Type B pancreatic cell (in vitro differentiated cells): ENCODE measurements at regions not wholly inside any gene's neighbourhood (a gene's known extent, or its start where the extent isn't known, plus 50 kb on each side); places are given as distances from the start of the nearest gene placed in this dataset.
A peak's percentile ranks its signal among the peaks of the same experiment; 100 is the strongest.

Experiments
- DNase-seq: peaks from one replicate; pipeline ENCODE4 v3.0.0; 2021; ENCODE audit warnings: mixed read lengths; ENCODE audit not compliant: unreplicated experiment; ENCODE audit errors: extremely low spot score
- H3K27ac Mint-ChIP-seq: 2 replicates; pipeline ENCODE4 v1.8.0; 2021; ENCODE audit warnings: mild to moderate bottlenecking, mixed read lengths
- H3K27me3 Mint-ChIP-seq: 2 replicates; pipeline ENCODE4 v1.8.0; 2021; ENCODE audit warnings: mixed read lengths
- H3K36me3 Mint-ChIP-seq: 2 replicates; pipeline ENCODE4 v1.8.0; 2021; ENCODE audit warnings: mixed read lengths
- H3K4me1 Mint-ChIP-seq: one replicate; pipeline ENCODE4 v1.8.0; 2021; ENCODE audit warnings: mixed read lengths; ENCODE audit not compliant: unreplicated experiment
- H3K4me3 Mint-ChIP-seq: 2 replicates; pipeline ENCODE4 v1.8.0; 2021; ENCODE audit warnings: mild to moderate bottlenecking, mixed read lengths
- H3K9me3 Mint-ChIP-seq: 2 replicates; pipeline ENCODE4 v1.8.0; 2021; ENCODE audit warnings: mixed read lengths
- CTCF ChIP-seq: fragments of 200-600 bp; sonication (generic); conservative IDR thresholded peaks from 2 replicates; pipeline ENCODE4 v1.5.0; 2021; ENCODE audit warnings: antibody characterized with exemption, mild to moderate bottlenecking

GRCh38 chr9:78396087-78396486 lies 99.2 kb downstream of the PSAT1 start:
- peaks cover 11% of the 10 kb centered on the region for H3K27me3 Mint-ChIP-seq
- H3K4me1 Mint-ChIP-seq, result peaks cover 13% of the 10 kb centered on the region
- DNase-seq, result no peak
- H3K36me3 Mint-ChIP-seq, result peaks cover 4% of the 10 kb centered on the region
- H3K27ac Mint-ChIP-seq, result no peak overlapping the region
- peaks cover 14% of the 10 kb centered on the region for H3K9me3 Mint-ChIP-seq
- no peak for TF ChIP-seq CTCF
- H3K4me3 Mint-ChIP-seq, result no peak overlapping the region

- peaks cover 4% of the 10 kb centered on the region for H3K36me3 Mint-ChIP-seq
- TF ChIP-seq CTCF, result no peak
- H3K27me3 Mint-ChIP-seq, result peaks cover 11% of the 10 kb centered on the region
- H3K4me1 Mint-ChIP-seq, result peaks cover 13% of the 10 kb centered on the region
- H3K4me3 Mint-ChIP-seq, result peak overlapping the region; percentile 37
- H3K9me3 Mint-ChIP-seq, result peaks cover 14% of the 10 kb centered on the region
- DNase-seq, result no peak
- H3K27ac Mint-ChIP-seq, result no peak overlapping the region
These were observed 100.1 kb downstream of the PSAT1 start for GRCh38 chr9:78397045-78397444.

GRCh38 chr9:78397454-78397853 lies 100.5 kb downstream of the PSAT1 start:
- H3K4me3 Mint-ChIP-seq, result no peak overlapping the region
- no peak for TF ChIP-seq CTCF
- H3K9me3 Mint-ChIP-seq, result peaks cover 14% of the 10 kb centered on the region
- H3K27ac Mint-ChIP-seq, result no peak overlapping the region
- no peak for DNase-seq
- peaks cover 4% of the 10 kb centered on the region for H3K36me3 Mint-ChIP-seq
- H3K4me1 Mint-ChIP-seq, result peaks cover 13% of the 10 kb centered on the region
- peaks cover 11% of the 10 kb centered on the region for H3K27me3 Mint-ChIP-seq

- Mint-ChIP-seq H3K9me3 (peaks cover 10% of the 10 kb centered on the region), H3K27me3 (peaks cover 11% of the 10 kb centered on the region), H3K36me3 (peaks cover 2% of the 10 kb centered on the region), H3K4me3 (no peak overlapping the region), H3K27ac (no peak overlapping the region), H3K4me1 (peaks cover 13% of the 10 kb centered on the region)
- TF ChIP-seq CTCF, result no peak
- no peak for DNase-seq
These were observed 102.2 kb downstream of the PSAT1 start for GRCh38 chr9:78399153-78399552.

GRCh38 chr9:78400496-78400895 lies 103.6 kb downstream of the PSAT1 start:
- Mint-ChIP-seq H3K4me3 (no peak overlapping the region), H3K27me3 (peaks cover 11% of the 10 kb centered on the region), H3K4me1 (peaks cover 13% of the 10 kb centered on the region)

More at GRCh38 chr9:78400496-78400895, 103.6 kb downstream of the PSAT1 start:
- Mint-ChIP-seq H3K9me3 (peaks cover 4% of the 10 kb centered on the region), H3K27ac (no peak overlapping the region), H3K36me3 (no peaks in the 10 kb centered on the region)
- no peak for TF ChIP-seq CTCF
- DNase-seq, result no peak
